ENCODE measurements at regions not wholly inside any gene's neighbourhood (a gene's known extent, or its start where the extent isn't known, plus 50 kb on each side); places are given as distances from the start of the nearest gene placed in this dataset.

- Histone ChIP-seq H3K36me3 (no peaks in the 10 kb centered on the region), H3K9me3 (no peaks in the 10 kb centered on the region), H3K4me3 (ENCODE audit: low read depth, low read length) (no peak overlapping the region), H3K4me1 (peaks cover 7% of the 10 kb centered on the region), H3K27me3 (no peaks in the 10 kb centered on the region)
- no peak for DNase-seq
- TF ChIP-seq CTCF (IDR thresholded peaks at IDR 0.05; ENCODE audit: low read depth, low read length), result no peak
Observed at GRCh38 chr5:125528881-125529280, 782.4 kb upstream of the ZNF608 start.

- Histone ChIP-seq H3K4me1 (peaks cover 7% of the 10 kb centered on the region), H3K9me3 (no peaks in the 10 kb centered on the region), H3K27me3 (no peaks in the 10 kb centered on the region), H3K4me3 (ENCODE audit: low read depth, low read length) (no peak overlapping the region), H3K36me3 (no peaks in the 10 kb centered on the region)
- no peak for TF ChIP-seq CTCF (IDR thresholded peaks at IDR 0.05; ENCODE audit: low read depth, low read length)
- no peak for DNase-seq
Observed at GRCh38 chr5:125530833-125531615, 784.6 kb upstream of the ZNF608 start.

GRCh38 chr5:125536095-125536494 lies 789.7 kb upstream of the ZNF608 start:
- no peak for DNase-seq
- no peak for TF ChIP-seq CTCF (IDR thresholded peaks at IDR 0.05; ENCODE audit: low read depth, low read length)
- no peak overlapping the region for H3K4me3 ChIP-seq (ENCODE audit: low read depth, low read length)

GRCh38 chr5:125536582-125536981 lies 790.1 kb upstream of the ZNF608 start:
- Histone ChIP-seq H3K4me3 (ENCODE audit: low read depth, low read length) (no peak overlapping the region), H3K36me3 (no peaks in the 10 kb centered on the region), H3K4me1 (no peaks in the 10 kb centered on the region; the same call in 1 of the 2 replicates), H3K9me3 (no peaks in the 10 kb centered on the region; the same call in 1 of the 2 replicates), H3K27me3 (no peaks in the 10 kb centered on the region)
- DNase-seq, result no peak
- no peak for TF ChIP-seq CTCF (IDR thresholded peaks at IDR 0.05; ENCODE audit: low read depth, low read length)

More at GRCh38 chr5:125536095-125536494, 789.7 kb upstream of the ZNF608 start:
- Histone ChIP-seq H3K36me3 (no peaks in the 10 kb centered on the region), H3K27me3 (no peaks in the 10 kb centered on the region), H3K4me1 (no peaks in the 10 kb centered on the region; the same call in 1 of the 2 replicates), H3K9me3 (no peaks in the 10 kb centered on the region; the same call in 1 of the 2 replicates)

GRCh38 chr5:125537661-125538060 lies 791.2 kb upstream of the ZNF608 start:
- H3K9me3 ChIP-seq, result no peaks in the 10 kb centered on the region; the same call in 1 of the 2 replicates
- no peak for TF ChIP-seq CTCF (IDR thresholded peaks at IDR 0.05; ENCODE audit: low read depth, low read length)
- H3K4me1 ChIP-seq, result no peaks in the 10 kb centered on the region; the same call in 1 of the 2 replicates
- no peaks in the 10 kb centered on the region for H3K36me3 ChIP-seq
- no peak overlapping the region for H3K4me3 ChIP-seq (ENCODE audit: low read depth, low read length)
- H3K27me3 ChIP-seq, result no peaks in the 10 kb centered on the region
- DNase-seq, result no peak

GRCh38 chr5:125538469-125538868 lies 792.0 kb upstream of the ZNF608 start:
- no peak for TF ChIP-seq CTCF (IDR thresholded peaks at IDR 0.05; ENCODE audit: low read depth, low read length)
- Histone ChIP-seq H3K27me3 (no peaks in the 10 kb centered on the region), H3K9me3 (no peaks in the 10 kb centered on the region; the same call in 1 of the 2 replicates), H3K4me1 (no peaks in the 10 kb centered on the region; the same call in 1 of the 2 replicates), H3K4me3 (ENCODE audit: low read depth, low read length) (no peak overlapping the region), H3K36me3 (no peaks in the 10 kb centered on the region)
- DNase-seq, result no peak
